ENCODE measurements at regions not wholly inside any gene's neighbourhood (a gene's known extent, or its start where the extent isn't known, plus 50 kb on each side); places are given as distances from the start of the nearest gene placed in this dataset.

DNA sequence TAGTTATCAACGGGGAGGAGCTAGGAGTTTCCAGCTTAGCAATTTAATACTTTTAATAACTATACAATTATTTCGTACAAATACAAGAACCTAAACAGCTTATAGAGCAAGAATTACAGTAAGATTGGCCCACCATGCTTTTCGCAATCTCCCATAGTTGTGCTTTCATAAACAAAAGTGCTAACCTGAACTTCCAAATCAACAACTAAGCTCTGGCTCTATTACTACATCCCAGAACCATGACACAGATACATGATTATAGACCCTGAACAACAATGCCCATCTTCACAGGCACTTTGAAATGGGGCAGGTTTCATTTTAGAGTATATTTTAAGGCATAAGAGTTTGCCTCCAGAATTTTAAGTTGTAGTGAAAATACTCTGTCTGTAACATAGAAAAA, 203.5 kb downstream of the DMRTA1 start:
- H3K9me2 ChIP-seq (ENCODE audit: insufficient read depth, low read length) = no peaks in the 10 kb centered on the region
- no peak for TF ChIP-seq EZH2 (IDR thresholded peaks at IDR 0.05; ENCODE audit: borderline replicate concordance, insufficient read depth, low read length, poor library complexity, severe bottlenecking)
- no peak for TF ChIP-seq RAD21 (conservative IDR thresholded peaks at IDR 0.05)
- TF ChIP-seq POLR2AphosphoS5 (IDR thresholded peaks at IDR 0.05) = no peak
- no peak for TF ChIP-seq MXI1 (conservative IDR thresholded peaks at IDR 0.05; ENCODE audit: poor library complexity, severe bottlenecking)
- TF ChIP-seq, protein P1, sequence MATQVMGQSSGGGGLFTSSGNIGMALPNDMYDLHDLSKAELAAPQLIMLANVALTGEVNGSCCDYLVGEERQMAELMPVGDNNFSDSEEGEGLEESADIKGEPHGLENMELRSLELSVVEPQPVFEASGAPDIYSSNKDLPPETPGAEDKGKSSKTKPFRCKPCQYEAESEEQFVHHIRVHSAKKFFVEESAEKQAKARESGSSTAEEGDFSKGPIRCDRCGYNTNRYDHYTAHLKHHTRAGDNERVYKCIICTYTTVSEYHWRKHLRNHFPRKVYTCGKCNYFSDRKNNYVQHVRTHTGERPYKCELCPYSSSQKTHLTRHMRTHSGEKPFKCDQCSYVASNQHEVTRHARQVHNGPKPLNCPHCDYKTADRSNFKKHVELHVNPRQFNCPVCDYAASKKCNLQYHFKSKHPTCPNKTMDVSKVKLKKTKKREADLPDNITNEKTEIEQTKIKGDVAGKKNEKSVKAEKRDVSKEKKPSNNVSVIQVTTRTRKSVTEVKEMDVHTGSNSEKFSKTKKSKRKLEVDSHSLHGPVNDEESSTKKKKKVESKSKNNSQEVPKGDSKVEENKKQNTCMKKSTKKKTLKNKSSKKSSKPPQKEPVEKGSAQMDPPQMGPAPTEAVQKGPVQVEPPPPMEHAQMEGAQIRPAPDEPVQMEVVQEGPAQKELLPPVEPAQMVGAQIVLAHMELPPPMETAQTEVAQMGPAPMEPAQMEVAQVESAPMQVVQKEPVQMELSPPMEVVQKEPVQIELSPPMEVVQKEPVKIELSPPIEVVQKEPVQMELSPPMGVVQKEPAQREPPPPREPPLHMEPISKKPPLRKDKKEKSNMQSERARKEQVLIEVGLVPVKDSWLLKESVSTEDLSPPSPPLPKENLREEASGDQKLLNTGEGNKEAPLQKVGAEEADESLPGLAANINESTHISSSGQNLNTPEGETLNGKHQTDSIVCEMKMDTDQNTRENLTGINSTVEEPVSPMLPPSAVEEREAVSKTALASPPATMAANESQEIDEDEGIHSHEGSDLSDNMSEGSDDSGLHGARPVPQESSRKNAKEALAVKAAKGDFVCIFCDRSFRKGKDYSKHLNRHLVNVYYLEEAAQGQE (IDR thresholded peaks at IDR 0.05; ENCODE audit: borderline replicate concordance) = no peak
- no peak for TF ChIP-seq CTCF (IDR thresholded peaks at IDR 0.05; ENCODE audit: poor library complexity, severe bottlenecking)
- no peak for TF ChIP-seq SMC3 (conservative IDR thresholded peaks at IDR 0.05; ENCODE audit: poor library complexity)
- no peak overlapping the region for H3K27ac ChIP-seq (ENCODE audit: low read length)
- H3K9me3 ChIP-seq (ENCODE audit: low read length) = no peaks in the 10 kb centered on the region
- H3K4me3 ChIP-seq (ENCODE audit: low read length) = no peak overlapping the region
- no peaks in the 10 kb centered on the region for H4K20me1 ChIP-seq (ENCODE audit: insufficient read depth)
- no peaks in the 10 kb centered on the region for H3K36me3 ChIP-seq (ENCODE audit: insufficient read depth, low read length)
- no peaks in the 10 kb centered on the region for H3K79me2 ChIP-seq (replicated peaks; ENCODE audit: insufficient read depth, low read length)
- H3K4me2 ChIP-seq (ENCODE audit: low read length) = no peak overlapping the region
- no peaks in the 10 kb centered on the region for H3F3A ChIP-seq (ENCODE audit: insufficient read depth, low read length, poor library complexity, severe bottlenecking)
- no peak overlapping the region for H2AFZ ChIP-seq (ENCODE audit: low read depth, low read length)
- H3K9ac ChIP-seq (ENCODE audit: low read length) = no peak overlapping the region
- no peaks in the 10 kb centered on the region for H3K27me3 ChIP-seq (ENCODE audit: insufficient read depth, low read depth, low read length)

DNA sequence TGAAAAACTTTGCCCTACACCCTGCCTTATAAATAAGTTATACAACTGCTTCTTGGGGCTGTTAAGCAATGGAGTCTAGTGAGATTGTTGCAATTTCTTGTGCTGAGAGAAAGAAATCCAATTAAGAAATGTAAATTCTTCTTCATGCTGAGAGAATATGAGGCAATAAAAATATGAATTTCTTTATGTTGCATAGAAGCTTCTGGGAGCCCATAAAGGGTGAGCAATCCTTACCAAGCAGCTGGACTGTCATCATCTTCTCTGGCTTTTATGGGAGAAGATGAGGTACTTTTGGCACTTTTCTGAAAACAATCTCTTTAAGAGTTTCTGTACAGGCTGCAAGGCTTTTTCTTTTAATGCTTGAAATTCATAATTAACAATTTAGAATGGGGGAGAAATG, 204.3 kb downstream of the DMRTA1 start:
- Histone ChIP-seq H3K4me2 (ENCODE audit: low read length) (no peak overlapping the region), H4K20me1 (ENCODE audit: insufficient read depth) (no peaks in the 10 kb centered on the region), H3K27ac (ENCODE audit: low read length) (no peak overlapping the region), H2AFZ (ENCODE audit: low read depth, low read length) (no peak overlapping the region), H3K9ac (ENCODE audit: low read length) (no peak overlapping the region), H3F3A (ENCODE audit: insufficient read depth, low read length, poor library complexity, severe bottlenecking) (no peaks in the 10 kb centered on the region), H3K36me3 (ENCODE audit: insufficient read depth, low read length) (no peaks in the 10 kb centered on the region), H3K79me2 (replicated peaks; ENCODE audit: insufficient read depth, low read length) (no peaks in the 10 kb centered on the region), H3K9me3 (ENCODE audit: low read length) (no peaks in the 10 kb centered on the region), H3K9me2 (ENCODE audit: insufficient read depth, low read length) (no peaks in the 10 kb centered on the region), H3K4me3 (ENCODE audit: low read length) (no peak overlapping the region), H3K27me3 (ENCODE audit: insufficient read depth, low read depth, low read length) (no peaks in the 10 kb centered on the region)
- TF ChIP-seq, protein P1 (IDR thresholded peaks at IDR 0.05; ENCODE audit: borderline replicate concordance) = no peak
- TF ChIP-seq SMC3 (conservative IDR thresholded peaks at IDR 0.05; ENCODE audit: poor library complexity) = no peak
- TF ChIP-seq EZH2 (IDR thresholded peaks at IDR 0.05; ENCODE audit: borderline replicate concordance, insufficient read depth, low read length, poor library complexity, severe bottlenecking) = no peak
- TF ChIP-seq TAF1 (IDR thresholded peaks at IDR 0.05; ENCODE audit: low read depth) = no peak
- TF ChIP-seq EP300 (conservative IDR thresholded peaks at IDR 0.05; ENCODE audit: poor library complexity, severe bottlenecking) = no peak
- no peak for TF ChIP-seq RAD21 (conservative IDR thresholded peaks at IDR 0.05)
- no peak for TF ChIP-seq MXI1 (conservative IDR thresholded peaks at IDR 0.05; ENCODE audit: poor library complexity, severe bottlenecking)
